ENCODE measurements at regions not wholly inside any gene's neighbourhood (a gene's known extent, or its start where the extent isn't known, plus 50 kb on each side); places are given as distances from the start of the nearest gene placed in this dataset.

- Histone ChIP-seq H3K9ac (ENCODE audit: low read length) (no peak overlapping the region), H3K79me2 (ENCODE audit: control insufficient read depth, insufficient read depth, low read length, poor library complexity) (no peaks in the 10 kb centered on the region), H3K9me3 (ENCODE audit: insufficient read depth, low read depth, low read length) (peaks cover 2% of the 10 kb centered on the region), H3K4ac (ENCODE audit: low read depth, low read length) (no peak overlapping the region), H4K12ac (ENCODE audit: low read depth, low read length) (no peak overlapping the region), H3K4me2 (ENCODE audit: low read length) (no peak overlapping the region), H2BK5ac (ENCODE audit: low read depth, low read length, poor library complexity) (no peak overlapping the region), H4K91ac (ENCODE audit: low read depth, low read length) (no peak overlapping the region), H3K36me3 (ENCODE audit: control insufficient read depth in 1 of 2, insufficient read depth in 2 of 2, low read length in 2 of 2) (no peaks in the 10 kb centered on the region), H4K8ac (ENCODE audit: low read depth, low read length) (no peak overlapping the region), H3K27me3 (ENCODE audit: insufficient read depth, low read length) (peaks cover 4% of the 10 kb centered on the region), H2AFZ (ENCODE audit: insufficient read depth, low read length, poor library complexity) (no peak overlapping the region), H2BK120ac (ENCODE audit: insufficient read depth, low read length, poor library complexity) (no peak overlapping the region), H3K4me1 (ENCODE audit: control insufficient read depth in 1 of 2, insufficient read depth in 2 of 2, low read length in 2 of 2) (peaks cover 0 to 3% of the 10 kb centered on the region in 2 experiments), H3K4me3 (ENCODE audit: low read depth, low read length) (no peak overlapping the region), H3K79me1 (ENCODE audit: low read length) (no peaks in the 10 kb centered on the region), H3K14ac (ENCODE audit: low read length) (no peak overlapping the region), H3K18ac (ENCODE audit: low read length) (no peak overlapping the region), H2AK5ac (ENCODE audit: low read length) (no peak overlapping the region), H2BK12ac (ENCODE audit: low read length) (no peak overlapping the region), H3K27ac (ENCODE audit: low read depth, low read length) (no peak overlapping the region), H3K23ac (ENCODE audit: low read length) (no peak overlapping the region)
- no peak for DNase-seq
- WGBS (ENCODE audit: extremely low coverage, insufficient coverage, insufficient read length): no CpG with 5 or more reads among the region's 2 CpGs
Observed at GRCh38 chr5:135194126-135194488, 160.1 kb upstream of the PITX1 start.

DNA sequence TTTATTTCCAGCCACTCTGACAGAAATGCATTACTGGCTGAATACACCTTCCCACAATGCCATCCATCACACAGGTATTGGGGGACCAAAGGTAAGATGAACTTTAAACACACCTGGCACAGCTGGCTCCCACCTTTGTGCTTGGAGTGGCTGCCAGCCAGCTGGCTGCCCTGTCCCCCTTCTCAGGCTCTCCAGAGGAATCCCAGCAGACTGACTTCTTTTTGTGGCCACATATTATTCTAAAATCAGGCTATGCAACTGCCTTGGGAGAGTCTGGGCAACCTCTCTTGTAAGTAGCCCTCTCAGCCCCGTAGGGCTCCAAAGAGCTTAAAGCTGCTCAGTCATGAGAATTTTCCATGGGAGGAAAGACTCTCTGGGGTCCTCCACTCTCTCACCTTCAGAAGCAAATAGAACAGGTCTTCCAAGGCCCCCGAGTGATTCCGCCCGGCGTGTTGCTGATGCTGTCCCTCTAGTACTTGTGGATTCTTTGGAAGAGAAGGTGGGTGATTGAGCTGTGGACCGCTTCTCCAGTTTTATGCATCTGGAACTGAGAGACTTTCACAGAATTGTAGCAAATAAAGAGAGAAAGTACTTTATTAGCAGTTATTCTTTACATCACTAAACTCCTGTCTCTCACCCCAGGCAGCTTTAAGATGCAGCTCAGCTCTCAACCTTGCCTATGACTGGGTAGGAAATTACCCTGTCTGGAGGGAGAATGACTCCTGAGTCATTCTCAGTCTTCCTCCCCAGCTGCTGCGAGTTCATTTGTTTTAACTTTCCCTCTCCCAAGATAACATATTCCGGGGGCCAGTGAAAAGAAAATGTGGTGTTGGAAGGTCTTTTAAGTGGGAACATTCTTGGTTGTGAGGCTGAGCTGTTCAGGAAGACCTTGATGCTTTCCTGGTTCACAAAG is 159.4 kb upstream of the PITX1 start:
- no peak overlapping the region for H4K91ac ChIP-seq (ENCODE audit: low read depth, low read length)
- no peaks in the 10 kb centered on the region for H3K36me3 ChIP-seq (ENCODE audit: control insufficient read depth in 1 of 2, insufficient read depth in 2 of 2, low read length in 2 of 2)
- peaks cover 4% of the 10 kb centered on the region for H3K27me3 ChIP-seq (ENCODE audit: insufficient read depth, low read length)
- no peaks in the 10 kb centered on the region for H3K79me2 ChIP-seq (ENCODE audit: control insufficient read depth, insufficient read depth, low read length, poor library complexity)
- H4K12ac ChIP-seq (ENCODE audit: low read depth, low read length): no peak overlapping the region
- H3K18ac ChIP-seq (ENCODE audit: low read length): no peak overlapping the region
- no peak overlapping the region for H3K9ac ChIP-seq (ENCODE audit: low read length)
- H3K4me2 ChIP-seq (ENCODE audit: low read length): no peak overlapping the region
- no peak overlapping the region for H2BK120ac ChIP-seq (ENCODE audit: insufficient read depth, low read length, poor library complexity)
- H3K4me1 ChIP-seq (ENCODE audit: control insufficient read depth in 1 of 2, insufficient read depth in 2 of 2, low read length in 2 of 2): peaks cover 0 to 3% of the 10 kb centered on the region in 2 experiments
- no peak overlapping the region for H3K23ac ChIP-seq (ENCODE audit: low read length)
- no peak overlapping the region for H3K27ac ChIP-seq (ENCODE audit: low read depth, low read length)
- no CpG with 5 or more reads among the region's 8 CpGs for WGBS (ENCODE audit: extremely low coverage, insufficient coverage, insufficient read length)
- no peaks in the 10 kb centered on the region for H3K79me1 ChIP-seq (ENCODE audit: low read length)
- no peak overlapping the region for H4K8ac ChIP-seq (ENCODE audit: low read depth, low read length)
- no peak for DNase-seq
- H3K9me3 ChIP-seq (ENCODE audit: insufficient read depth, low read depth, low read length): peaks cover 2% of the 10 kb centered on the region
- no peak overlapping the region for H3K4ac ChIP-seq (ENCODE audit: low read depth, low read length)
- no peak overlapping the region for H2AK5ac ChIP-seq (ENCODE audit: low read length)
- no peak overlapping the region for H2BK12ac ChIP-seq (ENCODE audit: low read length)
- no peak overlapping the region for H3K14ac ChIP-seq (ENCODE audit: low read length)
- H2BK5ac ChIP-seq (ENCODE audit: low read depth, low read length, poor library complexity): no peak overlapping the region
- no peak overlapping the region for H2AFZ ChIP-seq (ENCODE audit: insufficient read depth, low read length, poor library complexity)
- no peak overlapping the region for H3K4me3 ChIP-seq (ENCODE audit: low read depth, low read length)

DNA sequence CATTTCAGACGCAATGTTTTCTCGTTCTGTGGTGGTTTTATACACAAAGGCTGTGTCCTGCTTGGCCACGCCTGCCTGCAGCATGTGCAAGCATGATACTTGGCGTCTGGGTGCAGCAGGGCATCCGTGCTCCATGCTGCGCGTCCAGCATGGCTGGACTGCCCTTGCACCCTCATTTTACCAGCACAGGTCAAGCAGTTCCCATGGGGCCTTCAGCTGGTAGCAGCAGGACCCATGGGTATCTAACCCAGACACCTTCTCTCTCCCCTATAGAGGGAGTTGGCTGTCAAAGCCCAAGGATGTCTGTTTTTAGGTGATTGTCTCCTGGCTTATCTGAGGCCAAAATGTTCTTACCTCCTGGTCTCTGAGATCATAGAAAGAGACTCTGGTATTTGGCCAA is 158.3 kb upstream of the PITX1 start:
- Histone ChIP-seq H2BK5ac (ENCODE audit: low read depth, low read length, poor library complexity) (no peak overlapping the region), H2BK120ac (ENCODE audit: insufficient read depth, low read length, poor library complexity) (no peak overlapping the region), H4K91ac (ENCODE audit: low read depth, low read length) (no peak overlapping the region), H3K4me1 (ENCODE audit: control insufficient read depth in 1 of 2, insufficient read depth in 2 of 2, low read length in 2 of 2) (peaks cover 0 to 3% of the 10 kb centered on the region in 2 experiments), H3K27ac (ENCODE audit: low read depth, low read length) (no peak overlapping the region), H3K4me2 (ENCODE audit: low read length) (no peak overlapping the region), H3K18ac (ENCODE audit: low read length) (no peak overlapping the region), H3K36me3 (ENCODE audit: control insufficient read depth in 1 of 2, insufficient read depth in 2 of 2, low read length in 2 of 2) (no peaks in the 10 kb centered on the region), H3K79me2 (ENCODE audit: control insufficient read depth, insufficient read depth, low read length, poor library complexity) (no peaks in the 10 kb centered on the region), H2AFZ (ENCODE audit: insufficient read depth, low read length, poor library complexity) (no peak overlapping the region), H4K8ac (ENCODE audit: low read depth, low read length) (no peak overlapping the region), H4K12ac (ENCODE audit: low read depth, low read length) (no peak overlapping the region), H2BK12ac (ENCODE audit: low read length) (no peak overlapping the region), H3K9ac (ENCODE audit: low read length) (no peak overlapping the region), H3K14ac (ENCODE audit: low read length) (no peak overlapping the region), H2AK5ac (ENCODE audit: low read length) (no peak overlapping the region), H3K23ac (ENCODE audit: low read length) (no peak overlapping the region), H3K4ac (ENCODE audit: low read depth, low read length) (no peak overlapping the region), H3K79me1 (ENCODE audit: low read length) (no peaks in the 10 kb centered on the region), H3K4me3 (ENCODE audit: low read depth, low read length) (no peak overlapping the region), H3K27me3 (ENCODE audit: insufficient read depth, low read length) (peaks cover 4% of the 10 kb centered on the region), H3K9me3 (ENCODE audit: insufficient read depth, low read depth, low read length) (peaks cover 2% of the 10 kb centered on the region)
- no peak for DNase-seq
- no CpG with 5 or more reads among the region's 7 CpGs for WGBS (ENCODE audit: extremely low coverage, insufficient coverage, insufficient read length)

DNA sequence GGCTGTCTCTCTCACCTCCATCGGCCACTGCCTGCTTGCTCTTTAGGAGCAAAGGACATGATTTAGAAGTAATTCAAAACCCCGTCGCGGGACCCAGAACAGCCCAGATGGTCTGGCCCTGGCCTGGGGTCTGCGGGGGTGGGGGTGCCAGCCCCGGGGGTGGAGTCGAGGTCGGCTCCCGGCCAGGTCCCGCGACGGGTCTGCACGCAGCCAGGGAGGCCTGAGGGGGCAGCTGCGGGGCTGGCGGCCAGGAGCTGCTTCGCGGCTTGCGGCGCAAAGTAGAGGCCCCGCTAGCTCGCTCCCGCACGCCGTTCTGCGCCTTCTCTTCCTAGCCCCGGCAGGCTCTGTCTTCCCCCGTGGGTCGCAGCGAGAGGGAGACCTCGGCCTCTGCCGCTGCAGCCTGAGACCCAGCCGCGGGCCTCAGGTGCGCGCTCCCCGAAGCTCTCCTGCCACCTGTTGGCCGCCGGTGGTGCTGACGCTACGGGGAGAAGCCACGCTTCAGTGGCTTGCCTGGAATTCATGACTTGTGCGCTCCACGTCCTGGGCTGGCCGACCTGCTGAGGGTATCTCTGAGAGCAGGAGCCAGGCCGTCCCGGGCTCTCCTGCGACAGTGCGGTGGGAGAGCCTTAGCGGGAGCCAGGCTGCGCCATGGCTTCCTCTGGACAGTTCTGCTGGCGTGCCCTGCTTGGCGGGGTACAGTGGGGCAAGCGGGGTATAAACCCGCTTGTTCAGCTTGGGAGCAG is 157.2 kb upstream of the PITX1 start:
- peak overlapping the region; percentile 56 for H3K4me3 ChIP-seq (ENCODE audit: low read depth, low read length)
- no peak overlapping the region for H3K4ac ChIP-seq (ENCODE audit: low read depth, low read length)
- no peak overlapping the region for H4K12ac ChIP-seq (ENCODE audit: low read depth, low read length)
- peaks cover 4% of the 10 kb centered on the region for H3K27me3 ChIP-seq (ENCODE audit: insufficient read depth, low read length)
- no peak overlapping the region for H3K14ac ChIP-seq (ENCODE audit: low read length)
- H2AFZ ChIP-seq (ENCODE audit: insufficient read depth, low read length, poor library complexity): peak overlapping the region; percentile 69
- no peak overlapping the region for H3K9ac ChIP-seq (ENCODE audit: low read length)
- H3K23ac ChIP-seq (ENCODE audit: low read length): no peak overlapping the region
- no CpG with 5 or more reads among the region's 54 CpGs for WGBS (ENCODE audit: extremely low coverage, insufficient coverage, insufficient read length)
- no peak overlapping the region for H2BK120ac ChIP-seq (ENCODE audit: insufficient read depth, low read length, poor library complexity)
- no peak overlapping the region for H2BK12ac ChIP-seq (ENCODE audit: low read length)
- H3K18ac ChIP-seq (ENCODE audit: low read length): no peak overlapping the region
- H3K79me2 ChIP-seq (ENCODE audit: control insufficient read depth, insufficient read depth, low read length, poor library complexity): no peaks in the 10 kb centered on the region
- no peak overlapping the region for H4K8ac ChIP-seq (ENCODE audit: low read depth, low read length)
- H3K79me1 ChIP-seq (ENCODE audit: low read length): no peaks in the 10 kb centered on the region
- no peak overlapping the region for H3K27ac ChIP-seq (ENCODE audit: low read depth, low read length)
- peak; percentile 87 to 94 for DNase-seq
- no peak overlapping the region for H2BK5ac ChIP-seq (ENCODE audit: low read depth, low read length, poor library complexity)
- H3K36me3 ChIP-seq (ENCODE audit: control insufficient read depth in 1 of 2, insufficient read depth in 2 of 2, low read length in 2 of 2): no peaks in the 10 kb centered on the region
- peaks cover 2% of the 10 kb centered on the region for H3K9me3 ChIP-seq (ENCODE audit: insufficient read depth, low read depth, low read length)
- H3K4me2 ChIP-seq (ENCODE audit: low read length): peak overlapping the region; percentile 90
- H2AK5ac ChIP-seq (ENCODE audit: low read length): no peak overlapping the region
- H4K91ac ChIP-seq (ENCODE audit: low read depth, low read length): no peak overlapping the region
- H3K4me1 ChIP-seq (ENCODE audit: control insufficient read depth in 1 of 2, insufficient read depth in 2 of 2, low read length in 2 of 2): peaks cover 0 to 3% of the 10 kb centered on the region in 2 experiments
